ENCODE measurements at regions not wholly inside any gene's neighbourhood (a gene's known extent, or its start where the extent isn't known, plus 50 kb on each side); places are given as distances from the start of the nearest gene placed in this dataset.

GRCh38 chr10:42888504-42889095, 106.0 kb downstream of the BMS1 start:
- no peak for TF ChIP-seq CTCF (IDR thresholded peaks at IDR 0.05)
- TF ChIP-seq EZH2 (IDR thresholded peaks at IDR 0.05), result no peak
